ENCODE measurements at regions not wholly inside any gene's neighbourhood (a gene's known extent, or its start where the extent isn't known, plus 50 kb on each side); places are given as distances from the start of the nearest gene placed in this dataset.

DNA sequence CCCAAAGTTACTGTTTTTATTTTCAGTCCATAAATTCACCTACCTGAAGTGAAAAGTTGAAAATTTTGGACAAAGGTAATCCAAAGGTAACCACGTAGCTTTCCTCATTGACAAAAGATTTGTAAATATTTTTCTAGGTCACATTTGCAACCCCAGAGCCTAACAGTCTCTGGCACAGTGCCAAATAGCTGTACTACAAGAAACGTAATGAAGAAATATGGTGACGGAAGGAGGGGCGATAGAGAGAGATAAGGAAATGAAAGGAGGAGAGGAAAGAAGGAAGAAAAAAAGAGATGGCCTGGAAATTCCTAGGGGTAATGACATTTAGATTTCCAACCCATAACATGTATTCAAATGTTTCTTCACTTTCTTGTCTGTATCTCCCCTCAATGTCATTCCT lies 159.4 kb downstream of the BARHL2 start:
- Histone ChIP-seq H3K79me2 (replicated peaks; ENCODE audit: insufficient read depth) (no peaks in the 10 kb centered on the region), H3K27ac (ENCODE audit: low read depth) (no peak overlapping the region), H3K4me1 (ENCODE audit: insufficient read depth) (peaks cover 24% of the 10 kb centered on the region), H3K36me3 (ENCODE audit: insufficient read depth) (no peaks in the 10 kb centered on the region), H3K4me2 (no peak overlapping the region), H3K9me2 (ENCODE audit: insufficient read depth) (no peaks in the 10 kb centered on the region), H2AFZ (no peak overlapping the region), H4K20me1 (replicated peaks; ENCODE audit: insufficient read depth) (peaks cover 3% of the 10 kb centered on the region; the same call in 1 of the 2 replicates), H3F3A (replicated peaks; ENCODE audit: low read depth) (no peaks in the 10 kb centered on the region), H3K4me3 (no peak overlapping the region), H3K27me3 (ENCODE audit: insufficient read depth) (peaks cover 32% of the 10 kb centered on the region)
- Mint-ChIP-seq H3K36me3 (ENCODE audit: low read depth) (no peaks in the 10 kb centered on the region), H3K27ac (no peak overlapping the region), H3K27me3 (ENCODE audit: insufficient read depth, low read depth, poor library complexity) (peaks cover 19% of the 10 kb centered on the region), H3K4me1 (peaks cover 47% of the 10 kb centered on the region), H3K4me3 (no peak overlapping the region), H3K9me3 (peaks cover 2% of the 10 kb centered on the region; the same call in 2 of the 3 replicates)
- ATAC-seq (no peak), DNase-seq (ENCODE audit: low spot score) (no peak)
- TF ChIP-seq, protein P1, sequence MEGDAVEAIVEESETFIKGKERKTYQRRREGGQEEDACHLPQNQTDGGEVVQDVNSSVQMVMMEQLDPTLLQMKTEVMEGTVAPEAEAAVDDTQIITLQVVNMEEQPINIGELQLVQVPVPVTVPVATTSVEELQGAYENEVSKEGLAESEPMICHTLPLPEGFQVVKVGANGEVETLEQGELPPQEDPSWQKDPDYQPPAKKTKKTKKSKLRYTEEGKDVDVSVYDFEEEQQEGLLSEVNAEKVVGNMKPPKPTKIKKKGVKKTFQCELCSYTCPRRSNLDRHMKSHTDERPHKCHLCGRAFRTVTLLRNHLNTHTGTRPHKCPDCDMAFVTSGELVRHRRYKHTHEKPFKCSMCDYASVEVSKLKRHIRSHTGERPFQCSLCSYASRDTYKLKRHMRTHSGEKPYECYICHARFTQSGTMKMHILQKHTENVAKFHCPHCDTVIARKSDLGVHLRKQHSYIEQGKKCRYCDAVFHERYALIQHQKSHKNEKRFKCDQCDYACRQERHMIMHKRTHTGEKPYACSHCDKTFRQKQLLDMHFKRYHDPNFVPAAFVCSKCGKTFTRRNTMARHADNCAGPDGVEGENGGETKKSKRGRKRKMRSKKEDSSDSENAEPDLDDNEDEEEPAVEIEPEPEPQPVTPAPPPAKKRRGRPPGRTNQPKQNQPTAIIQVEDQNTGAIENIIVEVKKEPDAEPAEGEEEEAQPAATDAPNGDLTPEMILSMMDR (conservative IDR thresholded peaks at IDR 0.05; ENCODE audit: low read depth in 2 of 2), result no peak
- TF ChIP-seq, protein P2, sequence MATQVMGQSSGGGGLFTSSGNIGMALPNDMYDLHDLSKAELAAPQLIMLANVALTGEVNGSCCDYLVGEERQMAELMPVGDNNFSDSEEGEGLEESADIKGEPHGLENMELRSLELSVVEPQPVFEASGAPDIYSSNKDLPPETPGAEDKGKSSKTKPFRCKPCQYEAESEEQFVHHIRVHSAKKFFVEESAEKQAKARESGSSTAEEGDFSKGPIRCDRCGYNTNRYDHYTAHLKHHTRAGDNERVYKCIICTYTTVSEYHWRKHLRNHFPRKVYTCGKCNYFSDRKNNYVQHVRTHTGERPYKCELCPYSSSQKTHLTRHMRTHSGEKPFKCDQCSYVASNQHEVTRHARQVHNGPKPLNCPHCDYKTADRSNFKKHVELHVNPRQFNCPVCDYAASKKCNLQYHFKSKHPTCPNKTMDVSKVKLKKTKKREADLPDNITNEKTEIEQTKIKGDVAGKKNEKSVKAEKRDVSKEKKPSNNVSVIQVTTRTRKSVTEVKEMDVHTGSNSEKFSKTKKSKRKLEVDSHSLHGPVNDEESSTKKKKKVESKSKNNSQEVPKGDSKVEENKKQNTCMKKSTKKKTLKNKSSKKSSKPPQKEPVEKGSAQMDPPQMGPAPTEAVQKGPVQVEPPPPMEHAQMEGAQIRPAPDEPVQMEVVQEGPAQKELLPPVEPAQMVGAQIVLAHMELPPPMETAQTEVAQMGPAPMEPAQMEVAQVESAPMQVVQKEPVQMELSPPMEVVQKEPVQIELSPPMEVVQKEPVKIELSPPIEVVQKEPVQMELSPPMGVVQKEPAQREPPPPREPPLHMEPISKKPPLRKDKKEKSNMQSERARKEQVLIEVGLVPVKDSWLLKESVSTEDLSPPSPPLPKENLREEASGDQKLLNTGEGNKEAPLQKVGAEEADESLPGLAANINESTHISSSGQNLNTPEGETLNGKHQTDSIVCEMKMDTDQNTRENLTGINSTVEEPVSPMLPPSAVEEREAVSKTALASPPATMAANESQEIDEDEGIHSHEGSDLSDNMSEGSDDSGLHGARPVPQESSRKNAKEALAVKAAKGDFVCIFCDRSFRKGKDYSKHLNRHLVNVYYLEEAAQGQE (IDR thresholded peaks at IDR 0.05; ENCODE audit: unreplicated experiment), result no peak
- TF ChIP-seq CREB1 (CRISPR knock-in tag; IDR thresholded peaks at IDR 0.05; ENCODE audit: low read depth), result no peak
- TF ChIP-seq ZNF331 (CRISPR knock-in tag; IDR thresholded peaks at IDR 0.05; ENCODE audit: low read depth), result no peak
- TF ChIP-seq STAT1 (IDR thresholded peaks at IDR 0.05; ENCODE audit: unreplicated experiment), result no peak

DNA sequence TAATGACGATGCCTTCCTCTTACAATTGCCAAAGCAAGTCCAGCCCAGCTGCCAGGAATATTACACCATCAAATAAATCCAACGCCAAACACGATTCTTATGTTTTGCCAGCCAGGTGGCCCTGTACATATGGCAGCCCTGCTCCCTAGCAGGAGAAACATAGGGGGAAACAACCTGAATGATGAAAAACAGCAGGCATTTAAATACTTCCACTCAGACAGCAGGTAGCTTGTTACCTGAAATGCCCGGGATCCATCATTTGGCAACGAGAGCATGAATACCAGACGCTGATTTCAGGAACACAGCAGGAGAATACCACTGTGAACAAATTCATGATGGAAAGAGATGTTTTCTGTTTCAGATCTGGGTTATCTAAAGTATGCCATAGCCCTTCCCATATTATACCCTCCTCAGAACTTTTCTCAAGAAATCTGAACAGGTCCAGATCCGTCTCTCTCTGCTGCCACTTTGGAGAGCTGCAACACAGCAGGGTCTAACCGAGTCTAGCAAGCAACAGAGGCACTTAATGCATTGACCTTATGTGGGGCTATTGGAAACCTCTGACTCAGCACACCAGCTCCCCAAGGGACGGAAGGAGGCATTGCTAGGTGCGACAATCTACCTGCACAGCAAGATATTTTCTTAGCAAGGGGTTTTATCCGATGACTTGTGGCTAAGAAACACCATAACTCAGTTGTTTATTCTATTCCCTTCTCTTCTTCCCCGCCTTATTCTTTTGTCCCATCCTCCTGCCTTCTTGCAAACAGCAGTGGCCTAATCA lies 166.3 kb downstream of the BARHL2 start:
- H3K4me2 ChIP-seq, result no peak overlapping the region
- no peak overlapping the region for H3K27ac ChIP-seq (ENCODE audit: low read depth)
- no peaks in the 10 kb centered on the region; the same call in 1 of the 2 replicates for H3K27me3 ChIP-seq (ENCODE audit: insufficient read depth)
- no peaks in the 10 kb centered on the region for H3K79me2 ChIP-seq (replicated peaks; ENCODE audit: insufficient read depth)
- TF ChIP-seq STAT1 (IDR thresholded peaks at IDR 0.05; ENCODE audit: unreplicated experiment), result no peak
- no peak for TF ChIP-seq CREB1 (CRISPR knock-in tag; IDR thresholded peaks at IDR 0.05; ENCODE audit: low read depth)
- TF ChIP-seq, protein P1 (conservative IDR thresholded peaks at IDR 0.05; ENCODE audit: low read depth in 2 of 2), result peak; percentile 57
- H3K9me2 ChIP-seq (ENCODE audit: insufficient read depth), result no peaks in the 10 kb centered on the region
- peak; percentile 80 for DNase-seq (ENCODE audit: low spot score)
- ATAC-seq, result peak; percentile 100
- no peaks in the 10 kb centered on the region; the same call in 2 of the 3 replicates for H3K9me3 Mint-ChIP-seq
- no peak overlapping the region for H3K4me3 ChIP-seq
- H4K20me1 ChIP-seq (replicated peaks; ENCODE audit: insufficient read depth), result no peaks in the 10 kb centered on the region
- H3K27ac Mint-ChIP-seq, result no peak overlapping the region
- peaks cover 17% of the 10 kb centered on the region for H3K4me1 Mint-ChIP-seq
- no peaks in the 10 kb centered on the region for H3K4me1 ChIP-seq (ENCODE audit: insufficient read depth)
- no peak overlapping the region for H2AFZ ChIP-seq
- H3K27me3 Mint-ChIP-seq (ENCODE audit: insufficient read depth, low read depth, poor library complexity), result no peaks in the 10 kb centered on the region
- no peak overlapping the region for H3K4me3 Mint-ChIP-seq
- H3K36me3 Mint-ChIP-seq (ENCODE audit: low read depth), result no peaks in the 10 kb centered on the region
- no peaks in the 10 kb centered on the region for H3F3A ChIP-seq (replicated peaks; ENCODE audit: low read depth)
- no peaks in the 10 kb centered on the region for H3K36me3 ChIP-seq (ENCODE audit: insufficient read depth)

Measured in GM23338 (cell line).